ENCODE measurements at regions not wholly inside any gene's neighbourhood (a gene's known extent, or its start where the extent isn't known, plus 50 kb on each side); places are given as distances from the start of the nearest gene placed in this dataset.

- TF ChIP-seq EZH2phosphoT487 (IDR thresholded peaks at IDR 0.05; ENCODE audit: insufficient read depth, low read depth) = no peak
- TF ChIP-seq EZH2 (IDR thresholded peaks at IDR 0.05; ENCODE audit: insufficient read depth, poor library complexity, severe bottlenecking) = no peak
Measured at GRCh38 chr2:164012581-164012980, 276.8 kb upstream of the FIGN start.
